Endometrium (tissue), 2 donors: ENCODE measurements at regions not wholly inside any gene's neighbourhood (a gene's known extent, or its start where the extent isn't known, plus 50 kb on each side); places are given as distances from the start of the nearest gene placed in this dataset.
"Not testable (repeated sequence)": the region's sequence is repeated elsewhere in the genome, so short reads cannot be mapped to it uniquely, and the experiment has no call there.

Experiments used
- FAIRE-seq: peaks from 2 replicates; lab custom pipeline; 2012; peaks lifted over from hg19 to GRCh38; lab: Jason Lieb, UNC
- donor health status: control.
- donor health status: control.

DNA sequence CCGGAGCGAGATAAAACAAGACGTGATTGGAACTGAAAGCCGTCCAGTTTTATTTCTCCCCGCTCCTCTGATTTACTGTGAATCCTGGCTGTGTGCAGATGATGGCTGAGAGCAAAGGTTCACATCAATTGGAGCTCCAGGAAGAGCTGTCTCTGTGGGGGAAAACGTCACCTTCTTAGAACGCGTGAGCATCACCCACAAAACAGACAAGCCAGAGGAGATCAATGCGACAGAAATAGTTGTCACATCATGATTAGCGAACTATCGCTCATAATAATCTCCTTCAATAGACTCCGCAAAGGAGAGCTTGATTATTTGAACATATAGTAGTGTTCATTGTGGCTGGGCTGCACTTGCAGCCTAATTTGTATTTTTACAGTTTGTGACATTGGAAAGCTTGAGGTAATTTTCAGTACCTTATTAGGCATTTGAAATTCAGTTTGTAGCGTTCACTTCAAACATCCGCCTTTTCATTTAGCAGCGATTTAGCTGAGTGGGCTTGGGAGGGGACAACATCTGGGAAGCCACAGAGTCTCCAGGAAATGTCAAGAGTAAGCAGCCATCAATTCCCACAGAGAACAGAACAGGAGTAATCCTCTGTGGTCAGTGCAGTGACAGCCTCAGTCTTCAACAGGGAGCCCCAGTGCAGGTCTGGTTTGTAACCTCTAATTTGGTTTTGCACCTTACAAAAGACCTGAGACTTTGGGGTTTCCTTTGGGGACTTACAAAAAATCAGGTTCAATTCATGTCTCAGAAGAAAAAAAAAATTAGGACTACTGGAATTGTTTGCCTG, 276.8 kb upstream of the PFKP start:
- no peak for FAIRE-seq

DNA sequence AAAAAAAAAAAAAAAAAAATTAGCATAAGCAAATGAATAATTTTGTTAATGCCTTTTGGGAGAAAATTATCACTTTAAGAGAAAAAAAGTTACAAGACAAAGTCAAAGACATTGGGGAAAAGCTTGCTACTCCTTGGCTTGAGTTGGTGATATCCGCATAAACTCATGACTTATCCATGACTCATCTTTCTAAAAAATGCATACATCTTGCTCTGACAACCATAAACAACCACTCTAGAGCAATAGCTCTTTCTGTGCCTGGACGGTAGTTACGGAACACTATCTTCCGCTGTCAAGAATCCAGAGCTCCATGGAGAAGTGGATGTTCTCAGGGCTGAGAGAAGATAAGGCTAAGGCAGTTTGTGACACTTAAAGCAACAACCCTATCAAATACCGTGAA, 281.1 kb upstream of the PFKP start:
- FAIRE-seq, result no peak

DNA sequence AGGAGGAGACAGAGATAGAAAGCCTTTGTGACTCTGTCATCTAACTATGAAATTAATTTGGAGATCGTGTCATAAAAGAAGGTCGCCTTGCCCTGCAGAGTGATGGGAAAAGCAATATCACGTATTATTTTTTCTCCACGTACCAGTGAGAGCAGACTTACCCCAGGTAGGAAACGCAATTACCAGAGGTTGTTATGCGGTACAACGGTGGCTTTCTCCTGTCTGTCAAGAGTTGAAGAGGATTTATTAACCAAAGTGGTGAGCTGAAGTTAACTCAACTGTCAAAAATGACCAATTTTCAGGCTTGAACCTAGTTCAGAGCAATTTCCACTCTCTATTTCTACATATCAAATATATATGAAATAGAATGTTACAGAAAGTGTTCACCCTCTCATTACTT, 282.6 kb upstream of the PFKP start:
- no peak for FAIRE-seq

DNA sequence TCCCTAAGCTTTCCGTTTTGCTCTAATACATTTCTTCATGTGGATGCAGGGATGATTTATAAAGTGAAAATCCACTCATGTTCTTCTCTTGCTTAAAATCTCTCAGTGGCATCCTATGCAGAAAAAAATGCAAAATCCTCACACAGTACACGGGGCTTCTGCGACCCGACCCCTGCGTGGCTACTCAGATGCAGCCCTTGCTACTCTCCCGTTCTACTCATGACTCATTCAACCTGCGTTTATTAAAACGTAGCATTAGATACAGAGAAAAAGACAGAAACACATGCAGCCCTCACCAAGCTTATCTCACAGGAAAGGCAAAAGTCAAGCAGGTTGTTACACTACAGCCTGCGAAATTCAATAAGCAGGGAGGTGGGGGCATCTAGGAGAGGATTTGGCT, 284.4 kb upstream of the PFKP start:
- FAIRE-seq, result no peak

DNA sequence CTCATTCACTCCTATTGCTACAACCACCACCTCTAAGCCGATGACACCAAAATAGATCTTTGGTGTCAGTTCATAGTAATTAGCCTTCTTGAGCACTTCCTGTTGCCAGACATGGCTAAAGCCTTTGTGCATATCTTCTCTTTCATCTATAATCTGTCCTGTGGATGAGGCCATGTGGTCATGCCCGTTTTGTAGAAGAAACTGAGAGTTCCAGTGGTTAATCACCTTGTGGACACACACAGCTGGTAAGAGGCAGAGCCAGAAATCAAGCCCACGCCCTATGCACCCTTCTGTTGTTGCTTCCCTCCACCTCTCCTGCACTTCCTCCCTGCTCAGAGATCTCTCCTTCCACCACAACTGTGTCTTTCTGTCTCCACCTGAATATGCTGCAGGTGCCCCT, 285.1 kb upstream of the PFKP start:
- FAIRE-seq, result no peak

DNA sequence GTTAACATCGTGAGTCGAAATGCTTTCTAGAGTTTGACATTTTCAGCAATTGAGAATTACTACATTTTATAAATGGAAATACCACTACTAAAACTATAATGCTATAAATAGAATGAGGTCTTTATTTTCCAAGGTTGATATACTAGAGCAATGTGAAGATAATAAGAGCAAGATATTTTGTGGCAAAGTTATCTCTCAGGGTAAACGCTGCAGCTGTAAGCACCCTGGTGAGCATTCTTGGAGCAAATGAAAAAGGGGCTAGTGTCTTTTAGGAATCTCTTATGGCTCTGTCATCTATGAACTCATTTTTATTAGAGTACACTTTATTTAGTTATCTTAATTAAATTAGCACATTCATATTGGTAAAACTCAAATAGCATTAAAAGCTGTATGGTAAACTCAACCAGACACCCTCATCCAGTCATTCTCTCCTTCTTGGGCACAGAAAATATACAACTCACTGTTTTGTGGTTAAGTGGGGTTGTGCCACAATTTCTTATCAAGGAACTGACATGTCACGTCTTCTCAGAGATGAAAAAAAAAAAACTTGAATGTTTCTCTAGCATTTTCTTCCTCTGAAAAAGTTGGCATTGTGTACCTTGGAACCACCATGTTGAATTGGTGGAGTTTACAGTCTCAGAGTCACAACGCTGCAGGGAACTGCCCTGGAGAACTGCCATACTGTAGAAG, 289.5 kb upstream of the PFKP start:
- FAIRE-seq, result no peak

DNA sequence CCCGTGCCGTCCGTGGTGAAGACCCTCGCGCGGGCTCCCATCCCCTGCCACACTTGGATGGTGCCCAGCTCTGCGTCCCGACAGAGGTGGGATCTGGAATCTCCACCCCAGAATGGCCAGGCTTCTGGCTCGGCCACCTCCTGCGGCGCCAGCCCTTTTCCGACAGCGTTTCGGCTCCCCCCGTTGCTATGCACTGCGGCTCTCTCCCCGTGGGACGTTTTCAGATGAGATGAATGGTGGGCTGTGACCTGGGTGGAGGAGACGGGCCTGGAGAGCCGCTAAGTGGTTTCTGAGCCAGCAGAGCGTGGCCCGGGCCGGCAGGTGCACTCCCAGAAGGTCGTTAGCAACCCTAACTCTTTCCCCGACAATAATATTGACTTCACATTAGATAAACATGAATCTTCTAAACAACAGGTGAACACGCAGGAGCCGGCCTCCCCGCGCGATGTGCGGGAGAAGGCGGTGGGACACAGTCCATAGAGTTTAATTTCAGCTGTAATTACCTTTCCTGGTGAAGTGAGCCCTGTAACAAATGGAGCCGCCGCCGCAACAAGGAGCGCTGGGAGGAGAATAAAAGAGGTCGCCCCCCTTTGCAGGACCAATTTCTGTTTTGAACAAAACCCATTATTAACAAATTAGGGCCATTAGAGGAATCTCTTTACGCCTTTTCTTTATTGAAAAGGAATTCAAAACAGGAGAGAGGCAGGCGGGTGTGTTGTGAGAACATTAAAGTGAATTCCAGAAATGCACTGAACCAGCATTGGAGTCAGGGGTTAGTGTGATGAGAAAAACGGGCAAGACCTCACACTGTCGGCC, 294.3 kb upstream of the PFKP start:
- no peak for FAIRE-seq

DNA sequence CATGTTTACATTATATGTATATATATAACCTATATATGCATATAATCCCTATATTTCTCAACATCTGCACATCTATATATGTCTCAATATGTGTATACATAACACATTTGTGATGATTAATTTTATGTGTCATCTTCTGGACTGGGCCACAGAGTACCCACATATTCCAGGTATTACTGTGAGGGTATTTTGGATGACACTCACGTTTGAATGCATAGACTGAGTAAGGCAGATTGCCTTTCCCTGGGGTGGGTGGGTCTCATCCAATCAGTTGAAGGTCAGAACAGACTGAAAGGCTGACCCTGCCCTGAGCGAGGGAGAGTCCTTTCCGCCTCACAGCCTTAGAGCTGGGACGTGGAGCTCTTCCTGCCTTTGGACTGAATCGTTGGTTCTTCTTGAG, 295.2 kb upstream of the PFKP start:
- FAIRE-seq, result no peak

DNA sequence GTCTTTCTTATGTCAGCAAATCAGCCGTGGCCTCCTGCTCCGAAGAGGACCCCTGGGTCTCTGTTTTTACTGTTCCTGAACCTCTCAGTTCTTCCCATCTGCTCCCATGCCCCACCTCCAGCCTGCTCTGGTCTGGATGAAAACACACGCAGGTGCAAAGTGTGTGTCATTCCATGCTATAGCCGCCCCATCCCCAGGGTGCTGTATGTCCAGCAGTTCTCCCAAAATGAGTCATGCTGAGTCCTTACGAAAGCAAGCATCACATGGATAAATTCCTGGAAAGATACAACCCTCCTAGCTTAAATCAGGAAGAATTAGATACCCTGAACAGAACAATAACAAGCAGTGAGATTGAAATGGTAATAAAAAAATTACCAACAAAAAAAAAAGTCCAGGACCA, 300.1 kb upstream of the PFKP start:
- not testable (repeated sequence) for FAIRE-seq

DNA sequence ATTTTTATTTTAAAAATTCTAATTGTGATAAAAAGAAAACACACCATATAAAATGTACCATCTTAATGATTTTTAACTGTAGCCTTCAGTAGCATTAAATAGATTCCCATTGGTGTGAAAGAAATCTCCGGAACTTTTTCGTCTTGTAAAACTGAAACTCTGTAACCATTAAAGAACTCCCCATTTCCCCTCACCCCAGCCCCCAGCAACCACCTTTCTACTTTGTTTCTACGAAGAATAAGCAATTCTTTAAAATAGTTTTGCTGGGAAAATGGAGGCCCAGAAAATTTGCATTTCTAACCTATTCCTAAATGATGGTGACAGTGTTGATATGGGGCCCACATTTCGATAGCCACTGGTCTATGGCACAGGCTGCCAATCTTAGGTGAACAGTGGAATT, 305.4 kb upstream of the PFKP start:
- no peak for FAIRE-seq

DNA sequence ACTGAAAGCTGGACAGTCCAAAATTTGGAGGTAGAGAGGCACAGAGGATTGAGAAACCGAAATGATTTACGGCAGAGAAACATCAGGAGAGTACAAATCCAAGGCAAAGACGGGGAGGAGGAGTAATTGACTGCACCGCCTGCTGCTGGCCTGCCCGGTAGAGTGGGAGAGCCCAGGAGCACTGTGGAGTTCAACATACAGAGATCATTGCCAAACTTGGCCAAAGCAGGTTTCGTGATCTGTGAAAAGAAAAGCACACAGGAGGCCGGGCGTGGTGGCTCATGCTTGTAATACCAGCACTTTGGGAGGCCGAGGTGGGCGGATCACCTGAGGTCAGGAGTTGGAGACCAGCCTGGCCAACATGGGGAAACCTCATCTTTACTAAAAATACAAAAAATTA, 306.0 kb upstream of the PFKP start:
- no peak for FAIRE-seq

DNA sequence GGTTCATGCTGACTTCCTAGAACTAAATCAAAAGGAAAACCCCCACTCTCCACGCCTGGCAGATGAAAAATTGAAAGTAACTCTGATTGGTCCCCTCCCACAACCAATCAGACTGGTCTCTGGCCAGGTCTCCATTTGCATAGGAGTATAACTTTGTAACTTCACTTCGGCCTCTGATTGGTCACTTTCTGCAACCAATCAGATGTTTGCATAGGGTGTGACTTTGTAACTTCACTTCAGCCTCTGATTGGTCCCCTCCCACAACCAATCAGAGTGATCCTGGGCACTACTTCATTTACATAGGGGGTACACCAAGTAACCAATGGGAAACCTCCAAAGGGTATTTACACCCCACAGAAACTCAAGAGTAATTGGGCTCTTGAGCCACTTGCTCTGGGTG, 306.6 kb upstream of the PFKP start:
- no peak for FAIRE-seq

DNA sequence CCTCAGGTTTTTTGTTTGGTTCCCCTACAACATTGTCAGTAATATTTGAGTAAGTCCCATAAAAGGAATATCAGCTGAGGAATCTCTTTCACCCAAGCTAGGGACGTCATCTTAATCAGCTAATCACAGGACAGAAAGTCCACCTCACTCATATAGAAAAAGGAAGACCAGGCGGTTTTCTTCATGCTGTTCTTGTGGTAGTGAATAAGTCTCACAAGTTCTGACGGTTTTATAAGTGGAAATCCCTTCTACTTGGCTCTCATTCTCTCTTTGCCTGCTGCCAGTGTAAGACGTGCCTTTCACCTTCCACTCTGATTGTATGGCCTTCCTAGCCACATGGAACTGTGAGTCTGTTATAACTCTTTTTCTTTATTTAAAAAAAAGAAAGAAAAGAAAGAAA, 308.1 kb upstream of the PFKP start:
- FAIRE-seq, result no peak

DNA sequence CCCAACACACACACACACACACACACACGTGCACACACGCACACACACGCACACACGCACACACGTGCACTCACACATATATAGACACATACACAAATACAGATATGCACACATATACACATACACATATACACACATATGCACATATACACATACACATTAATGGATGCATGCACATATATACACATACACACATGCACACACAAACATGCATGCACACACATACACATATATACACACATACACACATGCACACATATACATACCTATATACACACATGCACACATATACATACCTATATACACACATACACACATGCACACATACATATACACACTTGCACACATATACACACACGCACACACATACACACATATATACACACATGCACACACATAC, 312.4 kb upstream of the PFKP start:
- no peak for FAIRE-seq

DNA sequence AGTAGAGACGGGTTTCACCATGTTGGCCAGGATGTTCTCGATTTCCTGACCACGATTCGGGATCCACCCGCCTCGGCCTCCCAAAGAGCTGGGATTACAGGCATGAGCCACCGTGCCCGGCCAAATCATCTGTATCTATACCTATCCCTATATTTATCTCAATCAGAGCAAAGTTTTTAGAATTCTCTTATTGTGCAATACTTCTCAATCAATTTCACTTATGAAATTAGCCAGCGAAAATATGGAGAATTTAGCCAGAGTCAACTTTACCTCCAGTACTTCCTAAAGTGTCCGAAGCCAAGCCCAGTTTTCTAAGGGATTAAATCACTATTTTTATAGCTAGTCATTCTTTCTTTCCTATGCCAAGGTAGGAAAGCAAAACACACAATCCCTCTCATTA, 319.1 kb upstream of the PFKP start:
- no peak for FAIRE-seq

DNA sequence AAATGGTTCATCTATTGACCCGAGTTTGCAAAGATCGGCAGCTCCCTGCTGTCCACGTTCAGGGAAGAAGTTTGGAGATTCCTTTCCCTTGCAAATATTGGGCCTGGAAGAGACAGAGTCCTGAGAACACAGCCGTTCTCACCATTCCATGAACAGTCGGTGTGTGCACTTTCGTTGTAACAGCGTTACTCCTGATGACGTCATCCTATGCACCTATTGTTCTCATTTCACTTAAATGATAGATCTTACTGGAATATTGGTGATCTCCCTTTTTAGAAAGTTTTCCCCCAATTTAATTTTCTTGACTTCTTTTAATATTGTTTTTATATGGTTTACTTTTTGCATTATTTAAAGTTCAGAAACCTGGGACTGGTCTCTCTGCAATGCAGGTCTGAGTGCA, 320.7 kb upstream of the PFKP start:
- no peak for FAIRE-seq

DNA sequence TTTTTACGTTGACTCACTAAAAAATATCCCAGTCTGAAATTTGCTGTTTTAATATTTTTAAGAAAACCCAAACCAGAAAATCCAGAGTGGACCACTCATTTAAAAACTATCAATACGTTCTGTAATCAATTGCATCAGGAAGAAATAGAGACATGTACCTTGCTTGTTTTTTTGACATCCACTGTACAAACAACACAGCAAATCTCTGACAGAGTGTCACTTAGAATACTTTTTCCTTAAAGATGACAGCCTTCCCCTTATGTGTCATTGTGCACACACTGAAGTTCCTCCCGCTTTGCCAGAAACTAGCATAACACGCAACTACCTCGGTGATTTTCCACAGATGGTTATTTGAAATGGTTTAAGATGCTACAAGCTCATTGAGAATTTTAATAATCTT, 321.7 kb upstream of the PFKP start:
- FAIRE-seq, result no peak

DNA sequence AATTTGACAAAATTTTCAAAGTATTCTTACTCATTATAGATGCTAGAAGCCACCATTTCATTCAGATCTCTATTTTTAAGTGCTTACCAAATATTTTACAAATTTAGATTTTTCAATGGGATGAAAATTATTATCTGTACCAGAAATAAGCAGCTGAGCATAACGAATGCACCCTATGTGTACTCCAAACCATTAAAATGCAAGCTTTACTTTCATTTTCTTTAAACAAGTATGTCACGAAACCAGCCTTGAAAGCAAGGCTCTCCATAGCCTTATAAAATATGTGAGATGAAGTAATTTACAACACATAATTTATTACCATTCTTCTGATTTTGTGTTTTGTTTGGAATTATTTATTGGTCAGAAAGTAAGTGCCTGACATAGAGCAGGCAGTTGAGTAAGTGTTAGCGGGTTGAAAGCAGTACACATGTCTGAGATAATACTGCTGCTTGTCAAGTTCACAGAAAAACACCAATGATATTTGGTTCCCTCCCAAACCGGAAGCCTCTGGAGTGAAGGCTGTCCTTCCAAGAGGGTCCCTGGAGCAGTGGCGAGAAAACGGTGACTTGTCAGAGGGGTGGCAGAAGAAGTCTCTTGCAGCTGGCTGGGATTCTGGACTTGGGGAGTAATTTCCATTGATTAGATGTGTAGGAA, 322.7 kb upstream of the PFKP start:
- no peak for FAIRE-seq

DNA sequence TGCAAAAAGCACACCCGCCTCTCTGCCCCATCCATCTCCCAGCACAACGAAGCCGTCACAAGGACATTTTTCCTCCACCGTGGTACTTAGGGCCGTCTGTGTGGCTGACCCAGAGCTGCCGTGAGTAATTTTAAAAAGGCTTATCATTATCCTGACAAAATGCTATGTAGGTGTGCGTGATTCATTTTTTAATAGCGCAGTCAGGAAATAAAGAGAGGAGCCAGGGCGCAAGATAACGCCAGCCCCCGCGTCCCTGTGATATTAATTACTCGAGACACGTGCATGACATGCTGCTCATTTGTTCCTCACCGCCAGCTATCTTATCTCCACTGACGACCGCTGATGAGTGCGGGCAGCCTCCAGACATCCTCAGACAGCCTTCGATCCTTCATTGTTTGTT, 332.7 kb upstream of the PFKP start:
- no peak for FAIRE-seq

DNA sequence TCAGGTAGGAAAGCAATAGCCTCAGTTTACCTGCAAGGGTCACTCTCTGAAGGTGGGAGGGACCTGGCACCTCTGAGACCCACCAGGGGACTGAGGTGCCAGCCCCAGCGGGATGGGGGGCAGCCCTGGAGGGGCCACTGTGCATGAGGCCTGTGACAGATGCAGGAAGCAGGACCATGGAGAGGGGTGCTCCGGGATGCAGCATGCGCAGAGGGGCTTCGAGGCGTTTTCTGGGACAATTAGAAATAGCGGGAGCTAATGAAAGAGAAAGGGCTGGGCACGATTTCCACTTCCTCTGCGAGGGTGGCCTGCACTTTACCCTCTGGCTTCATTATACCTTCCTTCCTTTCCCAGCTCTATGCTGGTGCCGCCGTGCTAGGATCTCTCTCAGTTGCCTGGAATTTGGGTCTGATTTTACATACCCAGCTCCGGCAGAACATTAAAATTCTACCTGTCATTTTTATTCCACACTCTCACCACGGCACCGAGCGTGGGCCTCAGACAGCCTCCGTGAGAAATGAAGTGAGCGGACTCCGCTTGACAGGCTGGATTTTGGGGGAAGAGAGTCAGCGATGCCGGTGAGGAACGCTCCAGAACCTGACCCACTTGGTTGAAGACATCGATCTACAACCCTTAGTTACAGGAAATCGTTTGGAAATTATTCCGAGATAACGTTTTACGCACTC, 333.9 kb upstream of the PFKP start:
- no peak for FAIRE-seq

DNA sequence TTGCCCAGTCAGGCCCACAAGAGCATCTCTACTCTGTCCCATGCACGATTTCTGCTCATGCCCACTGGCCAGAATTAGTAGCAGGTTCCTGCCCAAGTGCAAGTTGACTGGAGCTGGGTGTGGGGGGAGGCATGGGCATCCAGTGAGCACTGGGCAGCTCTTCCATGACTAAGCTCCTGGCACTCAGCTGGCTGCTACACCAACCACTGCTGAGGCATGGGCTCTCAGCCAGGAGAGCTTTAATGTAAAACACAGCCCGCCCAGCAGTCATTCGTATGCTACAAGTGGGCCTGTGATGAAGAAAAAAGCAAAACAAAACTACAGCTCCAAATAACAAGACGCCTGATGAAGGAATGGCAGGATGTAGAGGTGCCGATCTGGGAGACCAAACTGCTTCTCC, 335.4 kb upstream of the PFKP start:
- no peak for FAIRE-seq

DNA sequence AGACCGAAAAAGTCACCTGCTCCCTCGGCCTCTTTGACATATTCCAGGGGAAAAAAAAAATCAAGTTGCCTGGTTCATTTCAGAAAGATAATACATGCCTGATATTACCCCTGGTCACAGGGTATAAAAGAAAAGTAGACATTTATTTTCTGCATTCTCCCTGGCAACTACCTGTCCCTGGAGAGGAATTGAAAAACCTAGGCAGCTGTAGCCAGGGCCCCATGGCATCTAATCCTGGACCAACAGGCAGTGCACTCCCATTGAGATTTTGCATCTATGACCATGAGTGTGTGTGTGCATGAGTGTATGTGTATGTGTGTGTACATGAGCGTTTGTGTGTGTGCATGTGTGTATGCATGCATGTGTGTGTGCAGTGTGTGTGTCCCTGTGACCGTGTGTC, 338.2 kb upstream of the PFKP start:
- FAIRE-seq, result no peak
